Activated CD4-positive, alpha-beta memory T cell treated with anti-CD3 and anti-CD28 coated beads for 36 hours (primary cell): ENCODE measurements at regions not wholly inside any gene's neighbourhood (a gene's known extent, or its start where the extent isn't known, plus 50 kb on each side); places are given as distances from the start of the nearest gene placed in this dataset.

Experiments used
- CTCF ChIA-PET: fragments of 350-600 bp; sonication (Branson Sonifier 250); formaldehyde crosslinking; loops from one replicate; lab custom pipeline; 2021; ENCODE audit warnings: antibody characterized with exemption, inconsistent platforms; lab: Charles Lee
- POLR2A ChIA-PET: fragments of 350-600 bp; sonication (Branson Sonifier 250); formaldehyde crosslinking; loops from one replicate; lab custom pipeline; 2021; ENCODE audit warnings: antibody characterized with exemption; lab: Charles Lee
- DNase-seq: peaks from one replicate; pipeline ENCODE4 v3.0.0-alpha.2; 2020
- H3K27ac Mint-ChIP-seq: one replicate; pipeline ENCODE4 v1.8.0; 2021; ENCODE audit warnings: mixed read lengths
- H3K27me3 Mint-ChIP-seq: one replicate; pipeline ENCODE4 v1.8.0; 2021; ENCODE audit warnings: mixed read lengths
- H3K36me3 Mint-ChIP-seq: one replicate; pipeline ENCODE4 v1.8.0; 2021; ENCODE audit warnings: mixed read lengths
- H3K4me1 Mint-ChIP-seq: one replicate; pipeline ENCODE4 v1.8.0; 2021; ENCODE audit warnings: low read depth, mixed read lengths
- H3K4me3 Mint-ChIP-seq: one replicate; pipeline ENCODE4 v1.8.0; 2021; ENCODE audit warnings: mild to moderate bottlenecking, mixed read lengths
- H3K9me3 Mint-ChIP-seq: one replicate; pipeline ENCODE4 v1.8.0; 2021; ENCODE audit warnings: mixed read lengths
- intact Hi-C: fragments of 100-400 bp; cut with micrococcal nuclease; formaldehyde crosslinking; loops from one replicate; pipeline ENCODE4 v1.15.1; 2023

DNA sequence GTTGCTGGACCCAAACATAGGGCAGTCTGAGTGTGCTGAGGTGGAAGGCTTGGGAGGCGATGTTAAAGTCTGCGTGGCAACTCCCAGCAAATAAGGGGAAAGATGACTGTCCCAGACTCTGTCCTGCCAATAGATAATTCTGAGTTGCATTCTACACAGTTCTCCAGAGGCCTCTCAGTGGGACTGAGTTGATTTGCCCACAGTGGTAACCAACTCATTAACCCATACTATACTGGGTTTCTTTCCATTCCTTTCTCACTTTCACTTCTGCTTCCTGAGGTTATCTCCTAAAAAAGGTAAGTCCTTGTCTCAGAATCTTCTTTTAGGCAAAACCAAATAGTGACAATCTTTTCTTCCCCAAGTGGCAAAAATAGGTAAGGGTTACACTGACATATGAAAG is 549.9 kb upstream of the DPPA4 start:
- intact Hi-C loops: no loop called here
- no peaks in the 10 kb centered on the region for H3K27me3 Mint-ChIP-seq
- ChIA-PET POLR2A (no interaction called here), CTCF (no interaction called here)
- no peak overlapping the region for H3K4me3 Mint-ChIP-seq
- no peak overlapping the region for H3K27ac Mint-ChIP-seq
- DNase-seq: no peak
- peaks cover 17% of the 10 kb centered on the region for H3K9me3 Mint-ChIP-seq
- no peaks in the 10 kb centered on the region for H3K4me1 Mint-ChIP-seq
- H3K36me3 Mint-ChIP-seq: peaks cover 3% of the 10 kb centered on the region

DNA sequence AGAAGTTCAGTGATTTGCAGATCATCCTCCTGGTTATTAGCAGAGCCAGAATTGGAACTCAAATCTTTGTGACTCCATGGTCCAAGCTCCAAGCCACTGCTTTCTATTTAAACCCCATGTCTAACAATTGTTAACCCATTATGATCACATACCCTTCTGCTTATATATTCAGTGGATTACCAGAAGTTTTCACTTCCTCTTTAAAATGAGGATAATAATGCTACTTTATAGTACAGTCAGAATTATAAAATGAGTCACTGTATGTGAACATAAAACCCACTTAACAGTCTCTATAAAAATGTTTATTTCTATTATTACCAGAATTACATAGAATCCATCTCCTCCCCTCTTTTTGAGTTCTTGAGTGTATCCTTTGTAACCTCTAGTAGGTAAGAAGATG is 550.7 kb upstream of the DPPA4 start:
- Mint-ChIP-seq H3K36me3 (peaks cover 3% of the 10 kb centered on the region), H3K9me3 (peaks cover 12% of the 10 kb centered on the region), H3K27ac (no peak overlapping the region), H3K27me3 (no peaks in the 10 kb centered on the region), H3K4me3 (no peak overlapping the region), H3K4me1 (no peaks in the 10 kb centered on the region)
- CTCF ChIA-PET: no interaction called here
- intact Hi-C loops: no loop called here
- DNase-seq: no peak
- POLR2A ChIA-PET: no interaction called here

DNA sequence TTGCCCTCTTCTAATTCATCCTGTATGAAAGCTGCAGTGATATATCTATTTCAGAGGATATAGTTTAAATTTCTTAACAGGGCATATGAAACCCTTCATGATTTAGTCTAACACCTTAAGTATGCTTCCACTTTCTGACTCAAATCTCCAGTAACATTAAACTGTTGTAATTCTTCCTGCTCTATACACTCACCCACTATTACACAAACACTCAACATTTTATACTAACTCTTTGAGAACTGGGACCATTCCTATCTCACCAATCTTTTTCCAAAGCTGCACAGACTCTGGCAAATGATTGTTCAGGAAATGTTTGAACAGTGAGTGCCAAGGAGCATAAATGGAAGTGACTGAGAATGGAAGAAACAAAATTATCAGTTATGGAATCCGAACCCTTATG is 560.4 kb upstream of the DPPA4 start:
- ChIA-PET CTCF (no interaction called here), POLR2A (no interaction called here)
- no peaks in the 10 kb centered on the region for H3K27me3 Mint-ChIP-seq
- DNase-seq: no peak
- H3K4me3 Mint-ChIP-seq: no peak overlapping the region
- H3K36me3 Mint-ChIP-seq: no peaks in the 10 kb centered on the region
- peaks cover 27% of the 10 kb centered on the region for H3K4me1 Mint-ChIP-seq
- no peak overlapping the region for H3K27ac Mint-ChIP-seq
- intact Hi-C loops: no loop called here
- no peaks in the 10 kb centered on the region for H3K9me3 Mint-ChIP-seq

DNA sequence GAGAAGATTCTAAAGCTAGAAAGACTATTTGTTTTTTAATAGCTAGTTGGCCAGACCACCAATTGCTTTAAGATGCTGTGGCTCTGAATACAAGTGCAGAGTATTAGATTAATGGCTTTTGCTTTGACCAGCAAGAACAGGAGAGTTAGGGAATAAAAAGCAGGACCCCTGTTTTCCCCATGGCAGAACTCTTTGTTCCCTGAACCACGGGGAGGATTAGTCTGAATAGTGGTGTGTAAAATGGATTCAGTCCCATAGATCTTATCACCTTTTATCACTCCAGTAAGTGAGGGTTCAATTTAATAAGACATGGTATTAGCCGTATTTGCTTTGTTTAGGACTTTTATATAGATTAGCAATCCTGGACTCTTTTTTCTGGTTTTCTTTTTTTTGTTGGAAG is 562.6 kb upstream of the DPPA4 start:
- Mint-ChIP-seq H3K36me3 (no peaks in the 10 kb centered on the region), H3K27ac (no peak overlapping the region), H3K4me3 (no peak overlapping the region), H3K4me1 (peaks cover 27% of the 10 kb centered on the region), H3K9me3 (peaks cover 3% of the 10 kb centered on the region), H3K27me3 (no peaks in the 10 kb centered on the region)
- intact Hi-C loops: no loop called here
- POLR2A ChIA-PET: no interaction called here
- DNase-seq: no peak
- CTCF ChIA-PET: no interaction called here

DNA sequence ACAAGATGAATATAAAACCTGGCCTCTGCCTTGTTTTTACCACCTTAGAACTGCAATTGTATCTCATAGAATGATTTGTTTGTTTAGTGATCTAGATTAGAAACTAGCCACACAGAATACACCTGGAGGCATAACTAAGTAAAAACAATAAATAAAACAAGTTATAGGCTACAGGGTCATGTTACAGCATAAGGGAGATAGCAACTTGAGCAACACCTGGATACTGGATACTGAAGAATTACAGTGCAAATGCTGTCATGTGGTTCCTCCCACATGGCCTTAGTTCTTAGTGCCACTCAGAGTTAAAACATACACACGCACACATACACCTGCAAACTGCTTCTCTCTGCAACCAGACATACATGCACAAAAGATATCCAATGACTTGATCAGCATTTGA is 563.4 kb upstream of the DPPA4 start:
- ChIA-PET CTCF (no interaction called here), POLR2A (no interaction called here)
- intact Hi-C loops: no loop called here
- Mint-ChIP-seq H3K36me3 (no peaks in the 10 kb centered on the region), H3K27me3 (no peaks in the 10 kb centered on the region), H3K27ac (no peak overlapping the region), H3K4me1 (peaks cover 27% of the 10 kb centered on the region), H3K4me3 (no peak overlapping the region), H3K9me3 (peaks cover 9% of the 10 kb centered on the region)
- DNase-seq: no peak

DNA sequence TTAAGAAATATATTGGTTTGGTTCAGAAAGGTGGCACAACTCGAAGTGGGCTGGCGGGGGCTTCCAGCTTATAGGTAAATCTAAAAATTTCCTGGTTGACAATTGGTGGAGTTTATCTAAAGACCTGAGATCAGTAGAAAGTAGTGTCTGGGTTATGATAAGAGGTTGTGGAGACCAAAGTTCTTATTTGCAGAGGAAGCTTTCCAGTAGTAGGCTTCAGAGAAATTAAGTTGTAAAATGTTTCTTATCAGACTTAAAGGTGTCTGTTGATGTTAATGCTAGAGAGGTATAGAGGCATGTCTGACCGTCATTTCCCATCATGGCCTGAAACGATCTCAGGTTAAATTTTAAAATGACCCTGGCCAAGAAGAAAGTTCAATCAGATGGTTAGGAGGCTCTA is 565.2 kb upstream of the DPPA4 start:
- no peak overlapping the region for H3K4me3 Mint-ChIP-seq
- H3K4me1 Mint-ChIP-seq: peaks cover 27% of the 10 kb centered on the region
- H3K36me3 Mint-ChIP-seq: no peaks in the 10 kb centered on the region
- no peak overlapping the region for H3K27ac Mint-ChIP-seq
- no peak for DNase-seq
- no peaks in the 10 kb centered on the region for H3K27me3 Mint-ChIP-seq
- ChIA-PET CTCF (no interaction called here), POLR2A (no interaction called here)
- intact Hi-C loops: no loop called here
- peaks cover 20% of the 10 kb centered on the region for H3K9me3 Mint-ChIP-seq

DNA sequence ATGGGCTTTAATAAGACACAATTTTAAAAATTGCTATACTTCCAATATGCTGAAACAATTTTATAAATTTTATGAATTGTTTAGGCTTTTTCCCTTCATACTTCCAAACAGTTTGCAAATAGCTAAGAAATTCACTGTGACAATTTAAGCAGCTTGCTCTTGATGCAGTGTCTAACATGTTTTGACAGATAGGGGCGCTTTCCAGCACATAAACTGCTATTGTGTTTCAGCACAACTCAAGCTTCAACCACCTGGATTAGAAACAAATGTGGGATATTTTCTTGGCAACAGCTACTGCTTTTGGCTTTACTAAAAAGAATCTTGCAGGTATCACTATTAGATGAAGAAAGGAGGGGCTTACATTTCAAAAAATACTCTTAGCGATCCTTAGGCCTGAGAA is 565.8 kb upstream of the DPPA4 start:
- ChIA-PET CTCF (no interaction called here), POLR2A (no interaction called here)
- Mint-ChIP-seq H3K36me3 (no peaks in the 10 kb centered on the region), H3K27ac (no peak overlapping the region), H3K9me3 (peaks cover 20% of the 10 kb centered on the region), H3K4me1 (peaks cover 27% of the 10 kb centered on the region), H3K4me3 (no peak overlapping the region), H3K27me3 (no peaks in the 10 kb centered on the region)
- no peak for DNase-seq
- intact Hi-C loops: no loop called here

DNA sequence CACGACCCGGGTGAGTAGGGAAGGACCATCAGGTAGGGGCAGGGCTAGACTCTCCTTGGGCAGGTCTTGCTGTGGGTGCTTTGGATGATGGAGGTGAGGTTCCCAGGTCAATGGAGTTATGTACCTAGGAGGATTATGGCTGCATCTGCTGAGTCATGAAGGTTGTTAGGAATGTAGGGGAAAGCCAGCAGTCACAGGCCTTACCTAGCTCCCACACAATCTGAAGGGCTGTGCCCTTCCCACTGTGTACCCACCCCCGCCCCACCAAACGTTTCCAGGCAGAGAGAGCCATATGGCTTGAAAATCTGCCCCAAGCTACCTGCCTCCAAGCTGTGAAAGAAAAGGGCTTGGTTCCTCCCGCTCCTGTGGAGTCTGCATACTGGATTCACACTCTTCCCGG is 573.4 kb upstream of the DPPA4 start:
- Mint-ChIP-seq H3K9me3 (peaks cover 27% of the 10 kb centered on the region), H3K4me3 (no peak overlapping the region), H3K27ac (no peak overlapping the region), H3K36me3 (peaks cover 2% of the 10 kb centered on the region), H3K27me3 (no peaks in the 10 kb centered on the region), H3K4me1 (no peaks in the 10 kb centered on the region)
- ChIA-PET POLR2A (no interaction called here), CTCF (no interaction called here)
- intact Hi-C loops: no loop called here
- DNase-seq: no peak

DNA sequence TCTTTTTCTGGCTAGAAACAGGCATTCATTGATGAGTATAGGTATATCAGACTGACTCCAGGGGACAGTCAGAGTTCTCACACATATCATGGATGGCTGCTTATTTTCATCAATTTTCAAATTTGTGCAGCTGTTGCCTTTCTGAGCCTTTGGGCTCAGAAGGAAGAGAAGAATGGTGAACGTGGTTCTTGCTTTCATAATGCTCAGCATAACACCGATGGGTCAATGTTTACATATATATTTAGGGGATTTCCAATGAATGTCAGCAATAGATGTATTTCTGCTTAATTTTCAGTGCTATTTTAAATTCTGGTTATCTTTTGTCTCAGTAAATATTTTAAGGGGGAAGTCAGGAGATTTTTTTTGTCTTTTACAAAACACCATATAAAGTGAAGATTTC is 581.4 kb upstream of the DPPA4 start:
- CTCF ChIA-PET: no interaction called here
- no peaks in the 10 kb centered on the region for H3K27me3 Mint-ChIP-seq
- POLR2A ChIA-PET: no interaction called here
- H3K9me3 Mint-ChIP-seq: peaks cover 11% of the 10 kb centered on the region
- no peak overlapping the region for H3K27ac Mint-ChIP-seq
- H3K36me3 Mint-ChIP-seq: no peaks in the 10 kb centered on the region
- H3K4me1 Mint-ChIP-seq: no peaks in the 10 kb centered on the region
- intact Hi-C loops: no loop called here
- no peak overlapping the region for H3K4me3 Mint-ChIP-seq
- no peak for DNase-seq

DNA sequence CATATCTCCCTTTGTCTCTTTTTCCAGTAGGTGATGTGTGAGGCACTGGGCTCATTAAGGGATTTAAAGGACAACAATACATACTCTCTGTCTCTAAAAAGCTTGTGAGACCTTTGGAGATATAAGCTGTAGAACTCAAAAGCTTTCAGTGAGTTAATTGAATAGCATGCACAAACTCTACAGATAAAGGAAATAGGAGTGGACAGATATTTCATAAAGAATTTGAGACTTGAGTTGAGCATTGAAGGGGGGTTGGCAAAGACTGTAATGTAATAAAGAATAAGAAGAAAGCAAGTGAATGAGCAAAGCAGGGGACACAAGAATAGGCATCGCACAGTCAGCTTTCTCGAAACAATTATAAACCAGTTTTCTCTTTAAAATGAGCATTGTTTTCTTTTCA is 583.4 kb upstream of the DPPA4 start:
- H3K36me3 Mint-ChIP-seq: no peaks in the 10 kb centered on the region
- no peak for DNase-seq
- H3K27me3 Mint-ChIP-seq: no peaks in the 10 kb centered on the region
- H3K4me1 Mint-ChIP-seq: no peaks in the 10 kb centered on the region
- no peaks in the 10 kb centered on the region for H3K9me3 Mint-ChIP-seq
- intact Hi-C loops: loop anchor here (10.0 kb wide), 1 partner anchor 94 kb away; no protein-coding TSS in a partner anchor
- H3K27ac Mint-ChIP-seq: no peak overlapping the region
- ChIA-PET CTCF (no interaction called here), POLR2A (no interaction called here)
- no peak overlapping the region for H3K4me3 Mint-ChIP-seq

DNA sequence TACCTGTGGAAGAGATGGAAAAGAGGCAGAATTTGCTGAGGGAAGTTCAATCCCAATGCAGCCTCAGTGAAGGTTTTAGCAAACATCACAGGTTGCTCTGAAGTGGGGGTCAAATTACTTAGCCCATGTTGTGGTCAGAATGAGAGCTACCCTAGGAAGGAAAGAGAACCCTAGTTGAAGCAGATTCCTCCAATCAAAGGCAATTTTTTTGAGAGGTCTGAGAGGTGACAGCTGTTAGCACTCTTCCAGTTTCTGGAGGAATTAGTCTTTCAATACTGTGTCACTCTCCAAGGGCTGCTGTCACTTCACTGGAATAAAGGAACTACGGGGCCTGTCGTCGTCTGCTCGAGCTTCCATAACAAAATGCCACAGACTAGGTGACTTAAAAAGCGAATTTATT is 584.2 kb upstream of the DPPA4 start:
- ChIA-PET CTCF (no interaction called here), POLR2A (no interaction called here)
- DNase-seq: no peak
- Mint-ChIP-seq H3K36me3 (no peaks in the 10 kb centered on the region), H3K4me3 (no peak overlapping the region), H3K4me1 (no peaks in the 10 kb centered on the region), H3K9me3 (no peaks in the 10 kb centered on the region), H3K27ac (no peak overlapping the region), H3K27me3 (no peaks in the 10 kb centered on the region)
- intact Hi-C loops: loop anchor here (10.0 kb wide), 1 partner anchor 93 kb away; no protein-coding TSS in a partner anchor

DNA sequence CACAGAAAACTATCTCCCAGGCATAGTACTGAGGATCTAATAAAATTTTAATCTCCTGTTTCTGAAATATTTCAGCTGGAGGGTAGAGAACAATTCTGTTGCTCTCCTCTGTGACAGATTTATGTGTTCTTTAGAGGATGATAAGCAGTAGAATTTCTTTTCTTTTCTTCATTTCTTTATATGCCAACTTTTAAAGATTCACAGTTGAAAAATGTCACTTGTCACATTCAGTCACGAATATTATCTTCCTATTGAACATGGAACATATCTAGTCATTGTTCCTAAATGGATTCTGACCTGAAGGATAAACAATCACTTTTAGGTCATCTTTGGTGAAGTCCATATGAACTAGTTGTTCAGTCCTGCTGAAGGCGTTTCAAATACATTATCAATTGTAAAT is 585.5 kb upstream of the DPPA4 start:
- POLR2A ChIA-PET: no interaction called here
- no peak for DNase-seq
- CTCF ChIA-PET: no interaction called here
- no peaks in the 10 kb centered on the region for H3K36me3 Mint-ChIP-seq
- intact Hi-C loops: loop anchor here (10.0 kb wide), 1 partner anchor 92 kb away; no protein-coding TSS in a partner anchor
- no peak overlapping the region for H3K4me3 Mint-ChIP-seq
- H3K27me3 Mint-ChIP-seq: no peaks in the 10 kb centered on the region
- H3K4me1 Mint-ChIP-seq: peaks cover 5% of the 10 kb centered on the region
- no peaks in the 10 kb centered on the region for H3K9me3 Mint-ChIP-seq
- no peak overlapping the region for H3K27ac Mint-ChIP-seq

DNA sequence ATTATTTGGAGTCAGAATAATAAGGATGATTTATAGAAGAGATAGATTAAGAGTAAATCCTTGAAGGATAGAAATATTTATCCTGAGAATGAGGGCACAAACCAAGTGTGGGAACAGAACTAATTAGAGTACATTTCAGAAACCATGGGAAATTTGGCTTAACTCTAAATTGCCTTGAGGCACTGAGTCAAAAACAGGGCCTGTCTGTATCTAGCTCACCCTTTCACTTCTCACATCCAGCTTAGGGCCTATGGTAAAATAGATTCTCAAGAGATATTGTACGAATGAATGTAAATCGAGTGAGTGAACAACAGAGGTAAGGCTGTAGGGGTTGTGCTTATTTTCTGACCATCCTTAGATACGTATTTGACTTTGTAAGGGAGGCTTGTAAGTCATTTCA is 586.1 kb upstream of the DPPA4 start:
- Mint-ChIP-seq H3K27ac (no peak overlapping the region), H3K36me3 (no peaks in the 10 kb centered on the region), H3K9me3 (no peaks in the 10 kb centered on the region), H3K4me3 (no peak overlapping the region), H3K4me1 (peaks cover 5% of the 10 kb centered on the region), H3K27me3 (no peaks in the 10 kb centered on the region)
- intact Hi-C loops: loop anchor here (10.0 kb wide), 1 partner anchor 91 kb away; no protein-coding TSS in a partner anchor
- CTCF ChIA-PET: no interaction called here
- no peak for DNase-seq
- POLR2A ChIA-PET: no interaction called here
